Mesenchymal stem cell (in vitro differentiated cells and primary cell): ENCODE measurements at regions not wholly inside any gene's neighbourhood (a gene's known extent, or its start where the extent isn't known, plus 50 kb on each side); places are given as distances from the start of the nearest gene placed in this dataset.
"Not testable (repeated sequence)": the region's sequence is repeated elsewhere in the genome, so short reads cannot be mapped to it uniquely, and the experiment has no call there.

ENCODE experiments used
- DNase-seq: peaks from one replicate; pipeline ENCODE4 v3.0.0-alpha.2; 2013
- H2AFZ ChIP-seq: one replicate; pipeline ENCODE4 v1.6.1; 2013; ENCODE audit warnings: low read depth, mild to moderate bottlenecking, control low read depth, inconsistent platforms, low read length, moderate library complexity
- H2AK5ac ChIP-seq: 2 replicates; pipeline ENCODE4 v1.6.1; 2013; ENCODE audit warnings: low read length, moderate library complexity, mild to moderate bottlenecking, inconsistent platforms; ENCODE audit not compliant: severe bottlenecking
- H2BK120ac ChIP-seq: one replicate; pipeline ENCODE4 v1.6.1; 2013; ENCODE audit warnings: low read depth, mild to moderate bottlenecking, inconsistent platforms, low read length, moderate library complexity
- H2BK12ac ChIP-seq, 2 experiments: one replicate each; pipeline ENCODE4 v1.6.1; 2013; ENCODE audit warnings: inconsistent platforms in 2 of 2, low read length in 2 of 2, mild to moderate bottlenecking in 2 of 2, moderate library complexity in 2 of 2, control low read depth in 1 of 2
- H2BK15ac ChIP-seq: one replicate; pipeline ENCODE4 v1.6.1; 2013; ENCODE audit warnings: mild to moderate bottlenecking, low read depth, inconsistent platforms; ENCODE audit not compliant: poor library complexity, severe bottlenecking
- H2BK5ac ChIP-seq: 2 replicates; pipeline ENCODE4 v1.6.1; 2013; ENCODE audit warnings: low read depth, mild to moderate bottlenecking, low read length, control low read depth, inconsistent platforms; ENCODE audit not compliant: poor library complexity, severe bottlenecking
- H3K14ac ChIP-seq, 2 experiments: one replicate each; pipeline ENCODE4 v1.6.1; 2013; ENCODE audit warnings: inconsistent platforms in 2 of 2, low read length in 2 of 2, control low read depth in 1 of 2, mild to moderate bottlenecking in 1 of 2, moderate library complexity in 1 of 2
- H3K18ac ChIP-seq, 2 experiments: one replicate each; pipeline ENCODE4 v1.6.1; 2013; ENCODE audit warnings: inconsistent platforms in 2 of 2, low read length in 2 of 2, control low read depth in 1 of 2, low read depth in 1 of 2, mild to moderate bottlenecking in 1 of 2
- H3K23ac ChIP-seq, 2 experiments: one replicate each; pipeline ENCODE4 v1.6.1; 2013; ENCODE audit warnings: inconsistent platforms in 2 of 2, low read length in 2 of 2, mild to moderate bottlenecking in 2 of 2, moderate library complexity in 2 of 2, control low read depth in 1 of 2
- H3K27ac ChIP-seq: 2 replicates; pipeline ENCODE4 v1.5.1; 2013; ENCODE audit warnings: mild to moderate bottlenecking, moderate library complexity, low read length, control low read depth, inconsistent platforms; ENCODE audit not compliant: poor library complexity, severe bottlenecking
- H3K27me3 ChIP-seq, 2 experiments: 2 replicates each; pipeline versions ENCODE4 v1.6.1 to v1.7.0; 2013; ENCODE audit warnings: low read length in 2 of 2, mild to moderate bottlenecking in 2 of 2, moderate library complexity in 2 of 2, control low read depth in 1 of 2, inconsistent platforms in 1 of 2; ENCODE audit not compliant: control insufficient read depth in 1 of 2, insufficient read depth in 1 of 2
- H3K36me3 ChIP-seq, 2 experiments: 2 replicates each; pipeline versions ENCODE4 v1.6.1 to v1.7.0; 2013; ENCODE audit warnings: low read length in 2 of 2, control low read depth in 1 of 2, inconsistent platforms in 1 of 2, low read depth in 1 of 2, mild to moderate bottlenecking in 1 of 2; ENCODE audit not compliant: insufficient read depth in 2 of 2, control insufficient read depth in 1 of 2
- H3K4ac ChIP-seq, 2 experiments: one replicate each; pipeline ENCODE4 v1.6.1; 2013; ENCODE audit warnings: inconsistent platforms in 2 of 2, low read length in 2 of 2, mild to moderate bottlenecking in 2 of 2, moderate library complexity in 2 of 2, control low read depth in 1 of 2, low read depth in 1 of 2
- H3K4me1 ChIP-seq: 2 replicates; pipeline ENCODE4 v1.6.1; 2013; ENCODE audit warnings: low read depth, low read length, control low read depth; ENCODE audit not compliant: control insufficient read depth, insufficient read depth
- H3K4me2 ChIP-seq: 2 replicates; pipeline ENCODE4 v1.6.1; 2013; ENCODE audit warnings: low read length, mild to moderate bottlenecking, inconsistent platforms; ENCODE audit not compliant: poor library complexity, severe bottlenecking
- H3K4me3 ChIP-seq, 2 experiments: 2 replicates each; pipeline versions ENCODE4 v1.5.1 to v1.7.0; 2013; ENCODE audit warnings: low read length in 2 of 2, mild to moderate bottlenecking in 2 of 2, control low read depth in 1 of 2, low read depth in 1 of 2; ENCODE audit not compliant: insufficient read depth in 1 of 2
- H3K79me1 ChIP-seq: replicated peaks from 2 replicates; pipeline ENCODE4 v1.6.1; 2013; ENCODE audit warnings: mild to moderate bottlenecking, control low read depth, low read length, inconsistent platforms; ENCODE audit not compliant: poor library complexity, severe bottlenecking
- H3K9ac ChIP-seq: 2 replicates; pipeline ENCODE4 v1.7.0; 2013; ENCODE audit warnings: mild to moderate bottlenecking, low read length, moderate library complexity
- H3K9me3 ChIP-seq: 2 replicates; pipeline ENCODE4 v1.7.0; 2013; ENCODE audit warnings: mild to moderate bottlenecking, low read length; ENCODE audit not compliant: control insufficient read depth
- H4K8ac ChIP-seq: one replicate; pipeline ENCODE4 v1.6.1; 2013; ENCODE audit warnings: inconsistent platforms, mild to moderate bottlenecking, low read length, moderate library complexity
- H4K91ac ChIP-seq: one replicate; pipeline ENCODE4 v1.6.1; 2013; ENCODE audit warnings: mild to moderate bottlenecking, low read length, inconsistent platforms
- WGBS: methylation state at CpG from one replicate; pipeline ENCODE4 v1.1.7; 2013; ENCODE audit warnings: mixed read lengths; 5-methylcytosine and 5-hydroxymethylcytosine counted together

- Histone ChIP-seq H3K9ac (no peak overlapping the region), H2BK5ac (no peak overlapping the region), H3K79me1 (no peaks in the 10 kb centered on the region), H3K23ac (no peak overlapping the region), H3K27ac (no peak overlapping the region), H4K91ac (no peak overlapping the region), H3K36me3 (no peaks in the 10 kb centered on the region), H3K18ac (no peak overlapping the region), H3K9me3 (no peaks in the 10 kb centered on the region), H2BK12ac (no peak overlapping the region), H2AFZ (no peak overlapping the region), H3K27me3 (peaks cover 19 to 42% of the 10 kb centered on the region in 2 experiments), H2BK120ac (no peak overlapping the region), H3K4ac (no peak overlapping the region), H3K4me3 (no peak overlapping the region), H4K8ac (no peak overlapping the region), H2BK15ac (no peak overlapping the region), H3K14ac (no peak overlapping the region), H2AK5ac (no peak overlapping the region), H3K4me1 (peaks cover 1% of the 10 kb centered on the region), H3K4me2 (no peak overlapping the region)
- 59% methylated on average over 9 of the region's 9 CpGs for WGBS
- DNase-seq: no peak
Measured at GRCh38 chr1:29920316-29920715, 684.0 kb downstream of the PTPRU start.

GRCh38 chr1:29919041-29919440 is 682.7 kb downstream of the PTPRU start:
- not testable (repeated sequence) for H3K4me3 ChIP-seq, H2AK5ac ChIP-seq, H3K9ac ChIP-seq, H3K14ac ChIP-seq, H3K9me3 ChIP-seq, H4K91ac ChIP-seq, H2BK120ac ChIP-seq, H3K36me3 ChIP-seq, H3K23ac ChIP-seq, H3K18ac ChIP-seq, H2BK5ac ChIP-seq, H2BK12ac ChIP-seq, H3K79me1 ChIP-seq, H2BK15ac ChIP-seq, H3K4me2 ChIP-seq, DNase-seq, H3K4me1 ChIP-seq, H2AFZ ChIP-seq, H3K4ac ChIP-seq, H3K27ac ChIP-seq, H4K8ac ChIP-seq
- peaks cover 22 to 50% of the 10 kb centered on the region in 2 experiments for H3K27me3 ChIP-seq
- 81% methylated on average over 6 of the region's 7 CpGs for WGBS

GRCh38 chr1:29916656-29917369 is 680.5 kb downstream of the PTPRU start:
- WGBS: 100% methylated on average over 1 of the region's 3 CpGs
- H2AK5ac ChIP-seq: no peak overlapping the region
- H4K8ac ChIP-seq: no peak overlapping the region
- no peak overlapping the region for H2BK12ac ChIP-seq
- no peak overlapping the region for H3K9ac ChIP-seq
- peaks cover 5% of the 10 kb centered on the region for H3K9me3 ChIP-seq
- H3K4me2 ChIP-seq: no peak overlapping the region
- H2BK5ac ChIP-seq: no peak overlapping the region
- no peak overlapping the region for H2BK120ac ChIP-seq
- peaks cover 1% of the 10 kb centered on the region for H3K4me1 ChIP-seq
- no peak overlapping the region for H3K4me3 ChIP-seq
- H3K4ac ChIP-seq: no peak overlapping the region
- no peak overlapping the region for H3K14ac ChIP-seq
- peaks cover 22 to 45% of the 10 kb centered on the region in 2 experiments for H3K27me3 ChIP-seq
- no peak overlapping the region for H3K18ac ChIP-seq
- H3K36me3 ChIP-seq: no peaks in the 10 kb centered on the region
- no peak overlapping the region for H3K27ac ChIP-seq
- no peak overlapping the region for H3K23ac ChIP-seq
- H2AFZ ChIP-seq: no peak overlapping the region
- no peaks in the 10 kb centered on the region for H3K79me1 ChIP-seq
- H4K91ac ChIP-seq: no peak overlapping the region
- H2BK15ac ChIP-seq: no peak overlapping the region
- no peak for DNase-seq

- peaks cover 22 to 45% of the 10 kb centered on the region in 2 experiments for H3K27me3 ChIP-seq
- no peaks in the 10 kb centered on the region for H3K79me1 ChIP-seq
- no peak overlapping the region for H3K4ac ChIP-seq
- H3K27ac ChIP-seq: no peak overlapping the region
- no peak overlapping the region for H3K4me2 ChIP-seq
- no peak overlapping the region for H3K4me3 ChIP-seq
- no peak overlapping the region for H2BK120ac ChIP-seq
- no peak overlapping the region for H3K14ac ChIP-seq
- no peak overlapping the region for H2AK5ac ChIP-seq
- no peaks in the 10 kb centered on the region for H3K36me3 ChIP-seq
- no peak overlapping the region for H4K91ac ChIP-seq
- H2BK12ac ChIP-seq: no peak overlapping the region
- no peak overlapping the region for H3K23ac ChIP-seq
- peaks cover 5% of the 10 kb centered on the region for H3K9me3 ChIP-seq
- H3K18ac ChIP-seq: no peak overlapping the region
- H4K8ac ChIP-seq: no peak overlapping the region
- H3K4me1 ChIP-seq: no peaks in the 10 kb centered on the region
- DNase-seq: no peak
- WGBS: 43% methylated on average over 1 of the region's 1 CpG
- no peak overlapping the region for H2BK5ac ChIP-seq
- no peak overlapping the region for H2BK15ac ChIP-seq
- no peak overlapping the region for H3K9ac ChIP-seq
- H2AFZ ChIP-seq: no peak overlapping the region
Measured at GRCh38 chr1:29914936-29915335, 678.6 kb downstream of the PTPRU start.
